Ecto neural progenitor cell (in vitro differentiated cells): ENCODE measurements at regions not wholly inside any gene's neighbourhood (a gene's known extent, or its start where the extent isn't known, plus 50 kb on each side); places are given as distances from the start of the nearest gene placed in this dataset.
"Not testable (repeated sequence)": the region's sequence is repeated elsewhere in the genome, so short reads cannot be mapped to it uniquely, and the experiment has no call there.

Source experiments
- DNase-seq: peaks from one replicate; pipeline ENCODE4 v3.0.0-alpha.2; 2018; ENCODE audit warnings: low spot score

DNA sequence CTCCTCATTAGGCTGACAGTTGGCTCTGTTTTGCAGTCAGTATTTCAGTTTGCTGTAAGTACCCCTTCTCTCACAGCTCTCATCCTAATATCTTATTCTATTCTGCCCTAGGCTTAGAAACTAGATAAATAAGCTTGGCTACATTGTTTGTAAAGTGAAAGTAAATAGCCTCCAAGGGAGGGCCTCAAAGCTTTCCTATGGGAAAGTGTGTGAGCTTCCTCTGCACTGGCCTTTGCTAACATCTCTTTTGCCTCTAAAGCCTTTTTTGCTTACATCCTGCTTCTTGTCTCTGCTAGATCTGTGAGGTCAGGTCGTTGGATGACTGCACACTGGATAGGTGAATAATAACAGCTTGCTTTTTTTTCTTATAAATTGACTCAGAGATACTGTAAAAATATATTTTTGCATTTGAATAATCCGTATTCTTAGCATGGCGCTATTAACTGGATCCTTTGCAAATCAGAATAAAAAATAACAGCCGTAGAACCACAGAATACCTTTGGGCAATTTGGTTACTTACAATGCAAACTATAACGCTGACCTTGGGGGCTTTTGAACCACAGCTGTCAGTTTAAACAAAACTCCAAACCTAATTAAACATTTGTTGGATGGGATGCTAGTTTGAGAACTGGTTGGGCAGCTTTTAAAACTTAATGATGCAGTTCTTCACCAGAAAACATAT is 55.1 kb downstream of the TTC6 start:
- DNase-seq = no peak

DNA sequence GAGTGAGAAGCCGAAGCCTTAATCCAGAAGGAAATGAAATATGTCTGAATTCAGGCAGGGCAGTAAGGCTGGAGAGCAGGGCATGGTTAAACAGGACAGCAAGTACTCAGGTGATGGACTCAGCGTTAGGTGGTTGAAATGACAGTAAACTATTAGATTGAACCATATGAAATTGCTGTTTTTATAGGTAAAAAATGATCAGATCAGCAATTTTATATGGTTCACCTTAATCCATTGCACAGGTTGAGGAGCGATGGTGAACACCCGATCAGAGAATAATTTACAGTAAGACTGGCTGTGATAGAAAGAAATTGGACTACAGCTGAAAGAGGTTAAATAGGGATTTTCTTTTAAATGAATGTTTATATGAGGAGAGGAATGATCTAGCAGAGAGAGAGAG is 56.6 kb downstream of the TTC6 start:
- DNase-seq = no peak

GRCh38 chr14:37655418-37655817 is 60.0 kb downstream of the TTC6 start:
- no peak for DNase-seq

DNA sequence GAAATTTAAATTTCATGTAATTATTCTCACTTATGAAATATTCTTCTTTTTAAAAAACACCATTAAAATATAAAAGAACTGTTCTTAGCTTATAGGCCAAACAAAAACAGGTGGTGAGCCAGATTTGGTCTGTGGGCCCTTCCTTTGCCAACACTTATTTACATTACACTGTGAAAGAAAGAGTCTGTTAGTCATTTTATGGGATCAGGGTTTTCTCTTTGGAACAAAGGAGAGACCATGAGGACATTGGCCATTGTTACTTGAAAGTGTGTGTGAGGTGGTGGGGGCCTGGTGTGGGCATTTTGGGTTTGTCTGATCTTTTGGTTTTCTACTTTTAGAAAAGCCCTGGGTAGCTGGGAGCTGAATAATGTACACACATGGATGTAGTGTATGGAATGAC is 62.7 kb downstream of the TTC6 start:
- no peak for DNase-seq

- DNase-seq = no peak
Measured at GRCh38 chr14:37663498-37663897, 68.1 kb downstream of the TTC6 start.

DNA sequence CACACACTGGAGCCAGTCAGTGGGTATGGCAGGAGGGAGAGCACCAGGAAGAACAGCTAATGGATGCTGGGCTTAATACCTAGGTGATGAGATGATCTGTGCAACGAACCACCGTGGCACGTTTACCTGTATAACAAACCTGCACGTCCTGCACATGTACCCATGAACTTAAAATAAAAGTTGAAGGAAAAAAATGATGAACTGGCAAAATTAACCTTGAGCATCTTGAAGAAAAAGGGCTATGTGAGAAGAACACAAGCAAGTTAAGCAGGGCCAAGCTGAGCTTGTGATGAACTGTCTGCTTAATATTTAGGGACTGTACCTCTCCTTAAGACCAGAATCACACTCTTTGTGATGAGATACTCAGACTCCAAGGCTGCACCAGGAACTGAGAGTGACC is 70.0 kb downstream of the TTC6 start:
- DNase-seq = no peak

GRCh38 chr14:37665951-37666350 is 70.5 kb downstream of the TTC6 start:
- no peak for DNase-seq

GRCh38 chr14:37668646-37669045 is 73.2 kb downstream of the TTC6 start:
- DNase-seq = no peak

GRCh38 chr14:37669242-37669641 is 73.8 kb downstream of the TTC6 start:
- no peak for DNase-seq

- no peak for DNase-seq
Measured at GRCh38 chr14:37673439-37673838, 78.0 kb downstream of the TTC6 start.

DNA sequence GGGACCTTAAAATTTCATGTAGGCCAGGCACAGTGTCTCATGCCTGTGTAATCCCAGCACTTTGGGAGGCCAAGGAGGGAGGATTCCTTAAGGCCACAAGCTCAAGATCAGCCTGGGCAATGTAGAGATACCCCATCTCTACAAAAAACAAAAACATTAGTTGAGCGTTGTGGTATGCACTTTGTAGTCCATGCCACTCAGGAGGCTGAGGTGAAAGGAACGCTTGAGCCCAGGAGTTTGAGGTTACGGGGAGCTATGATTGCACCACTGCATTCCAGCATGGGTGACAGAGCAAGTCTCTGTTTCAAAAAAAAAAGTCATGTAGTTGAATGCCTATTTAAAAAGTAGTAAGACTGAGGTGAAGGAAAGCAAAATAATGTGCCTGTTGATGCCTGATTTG is 83.5 kb downstream of the TTC6 start:
- DNase-seq = no peak

- no peak for DNase-seq
Measured at GRCh38 chr14:37681486-37681885, 86.1 kb downstream of the TTC6 start.

DNA sequence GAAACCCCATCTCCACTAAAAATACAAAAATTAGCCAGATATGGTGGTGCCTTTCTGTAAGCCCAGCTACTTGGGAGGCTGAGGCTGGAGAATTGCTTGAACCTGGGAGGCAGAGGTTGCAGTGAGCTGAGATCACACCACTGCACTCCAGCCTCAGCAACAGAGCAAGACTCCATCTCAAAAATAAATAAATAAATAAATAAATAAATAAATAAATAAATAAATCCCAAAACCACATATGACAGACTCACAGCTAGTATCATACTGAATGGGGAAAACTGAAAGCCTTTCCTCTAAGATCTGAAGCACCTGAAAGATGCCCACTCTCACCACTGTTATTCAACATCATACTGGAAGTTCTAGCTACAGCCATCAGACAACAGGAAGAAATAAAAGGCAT is 97.3 kb downstream of the TTC6 start:
- DNase-seq = not testable (repeated sequence)

- DNase-seq = not testable (repeated sequence)
Measured at GRCh38 chr14:37693420-37693819, 98.0 kb downstream of the TTC6 start.

DNA sequence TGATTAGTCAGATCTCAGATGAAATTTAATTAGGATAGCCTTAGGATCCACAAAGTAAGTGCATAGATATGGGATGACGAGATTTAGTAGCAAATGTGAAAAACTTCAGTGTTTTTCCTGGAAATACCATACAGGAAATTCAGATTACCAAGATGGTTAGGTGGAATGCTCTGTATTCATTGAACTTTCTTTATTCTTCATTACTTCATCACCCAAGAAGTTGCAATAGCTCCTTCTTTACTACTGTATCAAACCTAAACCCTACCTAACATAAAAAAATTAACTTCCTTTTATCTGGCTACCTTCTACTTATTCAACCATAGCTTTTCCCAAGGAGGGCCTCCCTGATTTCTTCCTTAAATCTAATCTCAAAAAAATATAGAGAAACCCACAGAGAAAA is 100.4 kb downstream of the TTC6 start:
- no peak for DNase-seq

DNA sequence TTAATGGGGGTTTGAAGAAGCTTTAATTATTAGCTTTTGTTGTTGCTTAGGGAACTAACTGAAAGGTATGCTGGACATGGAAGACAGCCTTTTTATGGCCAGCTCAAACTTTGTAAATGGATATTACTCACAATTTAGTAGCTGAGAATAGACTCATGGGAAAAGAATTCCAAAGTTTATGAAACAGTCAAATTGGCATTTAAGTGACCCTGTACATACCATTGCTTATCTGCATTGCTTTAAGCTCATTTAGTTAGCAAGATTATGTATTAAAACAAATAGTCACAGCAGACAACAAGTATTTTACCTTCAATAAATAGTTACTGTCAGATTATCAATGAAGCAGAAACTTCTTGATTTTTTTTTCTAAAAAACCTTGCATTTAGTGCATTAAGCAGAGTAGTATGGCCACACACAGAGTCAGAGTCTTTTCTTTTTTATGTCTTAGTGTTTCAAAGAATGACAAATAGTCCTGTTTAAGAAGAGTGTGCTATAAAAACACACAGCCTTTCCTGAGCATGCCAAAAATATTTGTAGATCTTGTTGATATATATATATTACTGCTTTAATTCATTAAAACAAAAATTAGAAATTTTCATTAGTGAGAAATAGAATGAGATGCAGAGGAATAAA is 102.2 kb downstream of the TTC6 start:
- DNase-seq = no peak

DNA sequence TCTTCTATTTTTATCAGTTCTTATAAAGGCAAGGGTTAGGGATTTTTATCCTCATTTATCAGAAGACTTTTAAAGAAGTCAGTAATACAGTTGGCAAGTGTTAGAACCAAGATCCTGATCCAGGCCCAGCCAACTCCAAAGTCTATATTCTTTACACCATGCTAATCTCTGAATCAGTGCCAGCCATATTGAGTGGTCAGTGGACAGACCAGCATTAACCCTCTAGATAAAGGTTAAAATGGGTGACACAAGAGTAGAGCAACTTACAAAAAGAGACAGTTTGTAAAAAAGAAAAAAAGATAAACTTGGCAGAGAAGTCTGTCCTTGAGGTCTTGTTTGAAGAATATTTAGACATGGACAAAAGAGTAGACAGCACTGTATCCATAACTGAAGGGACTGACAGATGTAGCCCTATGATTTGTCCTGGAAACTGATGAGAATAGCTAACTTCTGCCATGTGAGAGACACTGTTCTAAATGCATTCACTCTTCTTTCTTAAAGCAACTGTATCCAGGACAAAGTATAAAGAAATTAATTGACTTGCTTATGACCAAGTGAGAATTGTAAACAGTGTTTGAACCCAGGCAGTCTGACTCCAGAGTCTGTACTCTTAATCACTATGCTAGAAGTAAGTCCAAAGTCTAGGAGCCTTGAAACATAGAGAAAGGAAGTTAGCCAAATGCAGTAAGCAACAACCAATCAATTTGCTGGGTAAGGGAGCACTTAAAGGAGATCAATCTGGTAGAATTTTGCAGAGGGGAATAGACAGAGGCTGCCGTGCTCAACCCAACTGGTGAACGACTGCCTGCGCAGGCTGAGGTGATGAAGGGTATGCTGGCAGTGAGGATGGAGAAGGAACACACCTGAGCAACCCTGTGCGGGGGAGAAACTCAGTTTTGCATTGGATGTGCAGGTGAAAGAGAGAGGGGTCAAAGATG is 103.7 kb downstream of the TTC6 start:
- DNase-seq = no peak

DNA sequence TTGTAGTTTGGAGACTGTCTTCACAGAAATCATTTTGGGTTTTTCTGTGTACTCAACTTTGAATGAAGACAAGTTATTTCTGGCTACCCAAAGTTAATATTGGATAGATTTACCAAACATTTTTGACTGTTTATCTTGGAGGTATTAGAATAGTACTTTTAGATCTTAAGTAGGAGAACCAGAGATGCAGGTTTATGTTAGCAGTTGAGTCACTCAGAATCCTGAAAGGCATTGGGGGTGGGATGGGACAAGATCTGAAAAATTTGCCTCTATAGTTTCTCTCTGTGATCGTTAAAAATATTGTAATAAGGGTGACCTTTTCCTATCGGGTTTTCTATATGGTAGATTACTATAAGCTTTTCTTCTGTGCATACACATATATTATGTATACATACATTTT is 112.3 kb downstream of the TTC6 start:
- DNase-seq = no peak

- DNase-seq = no peak
Measured at GRCh38 chr14:37708481-37708880, 113.1 kb downstream of the TTC6 start.

GRCh38 chr14:37709419-37710195 is 114.2 kb downstream of the TTC6 start:
- DNase-seq = no peak

- no peak for DNase-seq
Measured at GRCh38 chr14:37711356-37711830, 116.0 kb downstream of the TTC6 start.
